ENCODE measurements at regions not wholly inside any gene's neighbourhood (a gene's known extent, or its start where the extent isn't known, plus 50 kb on each side); places are given as distances from the start of the nearest gene placed in this dataset.

DNA sequence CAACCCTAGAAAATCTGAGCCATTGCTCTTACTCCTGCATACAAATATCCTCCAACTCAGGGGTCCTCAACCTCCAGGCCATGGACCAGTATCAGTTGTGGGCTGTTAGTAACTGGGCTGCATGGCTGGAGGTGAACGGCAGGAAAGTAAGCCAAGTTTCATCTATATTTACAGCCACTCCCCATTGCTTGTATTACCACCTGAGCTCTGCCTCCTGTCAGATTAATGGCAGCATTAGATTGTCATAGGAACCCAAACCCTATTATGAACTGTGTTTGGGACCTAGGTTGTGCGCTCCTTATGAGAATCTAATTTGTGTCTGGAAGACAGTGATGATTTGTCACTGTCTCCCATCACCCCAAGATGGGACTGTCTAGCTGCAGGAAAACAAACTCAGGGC, 246.5 kb upstream of the CDIN1 start:
- no peak overlapping the region for H3K27ac ChIP-seq
- TF ChIP-seq, protein P1, sequence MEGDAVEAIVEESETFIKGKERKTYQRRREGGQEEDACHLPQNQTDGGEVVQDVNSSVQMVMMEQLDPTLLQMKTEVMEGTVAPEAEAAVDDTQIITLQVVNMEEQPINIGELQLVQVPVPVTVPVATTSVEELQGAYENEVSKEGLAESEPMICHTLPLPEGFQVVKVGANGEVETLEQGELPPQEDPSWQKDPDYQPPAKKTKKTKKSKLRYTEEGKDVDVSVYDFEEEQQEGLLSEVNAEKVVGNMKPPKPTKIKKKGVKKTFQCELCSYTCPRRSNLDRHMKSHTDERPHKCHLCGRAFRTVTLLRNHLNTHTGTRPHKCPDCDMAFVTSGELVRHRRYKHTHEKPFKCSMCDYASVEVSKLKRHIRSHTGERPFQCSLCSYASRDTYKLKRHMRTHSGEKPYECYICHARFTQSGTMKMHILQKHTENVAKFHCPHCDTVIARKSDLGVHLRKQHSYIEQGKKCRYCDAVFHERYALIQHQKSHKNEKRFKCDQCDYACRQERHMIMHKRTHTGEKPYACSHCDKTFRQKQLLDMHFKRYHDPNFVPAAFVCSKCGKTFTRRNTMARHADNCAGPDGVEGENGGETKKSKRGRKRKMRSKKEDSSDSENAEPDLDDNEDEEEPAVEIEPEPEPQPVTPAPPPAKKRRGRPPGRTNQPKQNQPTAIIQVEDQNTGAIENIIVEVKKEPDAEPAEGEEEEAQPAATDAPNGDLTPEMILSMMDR (conservative IDR thresholded peaks at IDR 0.05; ENCODE audit: low read depth, low read length), result no peak

DNA sequence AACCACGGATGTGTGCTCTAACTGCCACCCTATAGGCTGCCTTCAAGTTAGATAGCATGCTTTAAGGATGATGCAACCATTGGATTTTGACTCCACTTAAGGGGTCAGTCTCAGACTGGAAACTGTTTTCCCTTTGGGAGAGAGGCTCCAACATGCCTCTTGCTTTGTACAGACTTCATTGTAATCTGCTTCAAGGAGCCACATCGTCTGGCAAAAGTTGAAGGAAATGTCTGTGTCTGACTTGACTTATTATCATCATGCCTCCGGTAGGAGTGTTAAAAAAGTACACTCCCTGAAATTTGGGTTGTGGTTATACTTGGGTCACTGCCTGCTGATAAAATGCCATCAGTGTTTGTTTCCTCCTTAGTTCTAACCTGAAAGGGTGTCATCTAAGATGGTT, 245.4 kb upstream of the CDIN1 start:
- no peaks in the 10 kb centered on the region for H3K4me1 ChIP-seq (ENCODE audit: low read depth, poor library complexity, severe bottlenecking)
- no peaks in the 10 kb centered on the region for H3K27me3 ChIP-seq (ENCODE audit: insufficient read depth, low read depth)
- no peak overlapping the region for H2AFZ ChIP-seq (ENCODE audit: low read depth)
- no peak overlapping the region for H3K27ac ChIP-seq
- H3K4me2 ChIP-seq, result no peak overlapping the region
- TF ChIP-seq, protein P1 (conservative IDR thresholded peaks at IDR 0.05; ENCODE audit: low read depth, low read length), result no peak
- no peak overlapping the region for H3K9ac ChIP-seq
- H3K36me3 ChIP-seq (ENCODE audit: insufficient read depth), result no peaks in the 10 kb centered on the region
- no peaks in the 10 kb centered on the region for H4K20me1 ChIP-seq (ENCODE audit: insufficient read depth)
- no peak overlapping the region for H3K4me3 ChIP-seq (IDR thresholded peaks at IDR 0.05; ENCODE audit: insufficient read depth, low read depth, low read length)
- H3K79me2 ChIP-seq (ENCODE audit: insufficient read depth, low read depth), result no peaks in the 10 kb centered on the region

More for the DNA sequence above, 246.5 kb upstream of the CDIN1 start:
- Histone ChIP-seq H3K9ac (no peak overlapping the region), H4K20me1 (ENCODE audit: insufficient read depth) (no peaks in the 10 kb centered on the region), H3K4me1 (ENCODE audit: low read depth, poor library complexity, severe bottlenecking) (no peaks in the 10 kb centered on the region), H3K27me3 (ENCODE audit: insufficient read depth, low read depth) (no peaks in the 10 kb centered on the region), H3K4me2 (no peak overlapping the region), H2AFZ (ENCODE audit: low read depth) (no peak overlapping the region), H3K4me3 (IDR thresholded peaks at IDR 0.05; ENCODE audit: insufficient read depth, low read depth, low read length) (no peak overlapping the region), H3K36me3 (ENCODE audit: insufficient read depth) (no peaks in the 10 kb centered on the region), H3K79me2 (ENCODE audit: insufficient read depth, low read depth) (no peaks in the 10 kb centered on the region)

DNA sequence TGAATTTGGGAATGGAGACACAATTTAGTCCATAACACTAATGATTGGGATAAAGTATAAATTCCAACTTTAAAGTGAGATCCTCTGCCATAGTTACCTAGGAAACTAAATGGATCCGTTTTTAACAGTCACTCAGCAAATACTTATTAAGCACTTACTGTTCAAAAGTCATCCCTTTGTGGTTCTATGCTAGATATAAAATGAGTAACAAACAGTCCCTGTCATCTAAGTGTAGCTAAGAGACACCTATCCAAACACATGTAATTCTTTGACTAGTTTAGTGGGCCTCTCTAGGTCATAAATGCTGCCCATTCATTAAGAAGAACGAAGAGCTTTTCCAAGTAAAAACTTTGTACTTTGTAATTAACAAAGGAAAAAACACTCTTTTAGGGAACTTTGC, 244.2 kb upstream of the CDIN1 start:
- no peaks in the 10 kb centered on the region for H3K27me3 ChIP-seq (ENCODE audit: insufficient read depth, low read depth)
- H3K4me3 ChIP-seq (IDR thresholded peaks at IDR 0.05; ENCODE audit: insufficient read depth, low read depth, low read length), result no peak overlapping the region
- TF ChIP-seq, protein P1 (conservative IDR thresholded peaks at IDR 0.05; ENCODE audit: low read depth, low read length), result no peak
- H3K9ac ChIP-seq, result no peak overlapping the region
- no peak overlapping the region for H2AFZ ChIP-seq (ENCODE audit: low read depth)
- no peak overlapping the region for H3K27ac ChIP-seq
- no peaks in the 10 kb centered on the region for H3K4me1 ChIP-seq (ENCODE audit: low read depth, poor library complexity, severe bottlenecking)
- H3K36me3 ChIP-seq (ENCODE audit: insufficient read depth), result no peaks in the 10 kb centered on the region
- no peaks in the 10 kb centered on the region for H3K79me2 ChIP-seq (ENCODE audit: insufficient read depth, low read depth)
- no peaks in the 10 kb centered on the region for H4K20me1 ChIP-seq (ENCODE audit: insufficient read depth)
- H3K4me2 ChIP-seq, result no peak overlapping the region

DNA sequence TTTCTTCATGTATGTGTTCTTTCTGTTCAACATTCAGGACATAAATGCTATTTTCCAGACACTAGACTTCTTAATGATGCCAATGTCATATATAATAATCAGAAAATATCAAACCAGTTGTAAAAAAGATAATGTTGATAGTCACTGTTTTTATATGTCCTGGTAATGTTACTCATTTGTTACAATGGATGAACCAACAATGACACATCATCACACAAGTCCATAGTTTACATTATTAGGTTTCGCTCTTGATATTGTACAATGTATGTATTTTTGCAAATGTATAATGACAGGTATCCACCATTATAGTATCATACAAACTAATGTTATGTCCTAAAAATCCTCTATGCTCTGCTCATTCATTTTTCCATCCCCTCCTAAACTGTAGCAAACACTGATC, 243.8 kb upstream of the CDIN1 start:
- no peak overlapping the region for H2AFZ ChIP-seq (ENCODE audit: low read depth)
- no peaks in the 10 kb centered on the region for H3K36me3 ChIP-seq (ENCODE audit: insufficient read depth)
- TF ChIP-seq, protein P1 (conservative IDR thresholded peaks at IDR 0.05; ENCODE audit: low read depth, low read length), result no peak
- H3K4me1 ChIP-seq (ENCODE audit: low read depth, poor library complexity, severe bottlenecking), result no peaks in the 10 kb centered on the region
- H3K79me2 ChIP-seq (ENCODE audit: insufficient read depth, low read depth), result no peaks in the 10 kb centered on the region
- no peaks in the 10 kb centered on the region for H4K20me1 ChIP-seq (ENCODE audit: insufficient read depth)
- H3K4me2 ChIP-seq, result no peak overlapping the region
- no peak overlapping the region for H3K4me3 ChIP-seq (IDR thresholded peaks at IDR 0.05; ENCODE audit: insufficient read depth, low read depth, low read length)
- H3K9ac ChIP-seq, result no peak overlapping the region
- no peak overlapping the region for H3K27ac ChIP-seq
- no peaks in the 10 kb centered on the region for H3K27me3 ChIP-seq (ENCODE audit: insufficient read depth, low read depth)

Data from KMS-11 (cell line).